HG03280 (cell line): ENCODE measurements at regions not wholly inside any gene's neighbourhood (a gene's known extent, or its start where the extent isn't known, plus 50 kb on each side); places are given as distances from the start of the nearest gene placed in this dataset.

Experiments
- ATAC-seq: cut with Tn5 transposase; IDR thresholded peaks from one replicate; pipeline ENCODE4 v1.9.1; 2021; ENCODE audit warnings: mild to moderate bottlenecking, moderate library complexity; ENCODE audit not compliant: unreplicated experiment

DNA sequence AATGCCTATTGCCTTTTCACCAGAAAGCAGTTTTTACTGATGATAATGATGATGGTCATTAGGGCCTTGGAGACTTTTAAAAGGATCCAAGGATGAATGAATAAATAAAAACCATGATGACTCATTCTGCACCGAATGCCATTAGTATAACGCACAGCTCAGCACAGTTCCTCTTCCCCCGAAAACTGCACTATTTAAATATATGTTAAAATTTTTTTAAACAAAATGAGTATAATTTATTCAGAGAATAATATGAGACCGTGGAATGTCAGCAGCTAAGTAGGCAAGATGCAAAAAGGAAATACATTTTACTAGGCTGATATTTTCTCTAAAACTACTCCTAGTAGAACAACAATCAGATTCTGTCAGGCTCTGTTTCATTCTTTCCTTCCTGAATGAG is 83.4 kb upstream of the NANOGP8 start:
- ATAC-seq: no peak

GRCh38 chr15:35167675-35168074 is 82.6 kb upstream of the NANOGP8 start:
- no peak for ATAC-seq

GRCh38 chr15:35166730-35167359 is 81.8 kb upstream of the NANOGP8 start:
- no peak for ATAC-seq

DNA sequence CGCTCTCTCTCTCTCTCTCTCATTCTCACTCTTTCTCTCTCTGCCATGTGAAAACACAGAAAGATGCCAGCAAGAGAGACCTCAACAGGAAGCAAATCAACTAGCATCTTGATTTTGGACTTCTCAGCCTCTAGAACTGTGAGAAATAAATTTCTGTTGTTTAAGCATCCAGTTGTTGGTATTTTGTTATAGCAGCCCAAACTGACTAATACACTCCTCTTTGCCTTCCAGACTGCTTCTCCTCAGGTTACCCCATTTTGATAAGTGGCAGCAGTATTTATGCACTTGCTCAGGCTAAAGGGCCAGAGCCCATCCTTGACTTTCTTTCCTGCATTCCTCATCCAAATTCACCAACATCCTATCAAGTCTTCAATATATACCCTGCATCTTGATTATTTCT is 76.6 kb upstream of the NANOGP8 start:
- no peak for ATAC-seq

GRCh38 chr15:35159170-35159569 is 74.1 kb upstream of the NANOGP8 start:
- ATAC-seq: no peak

GRCh38 chr15:35151782-35152181 is 66.7 kb upstream of the NANOGP8 start:
- no peak for ATAC-seq

GRCh38 chr15:35151381-35151780 is 66.3 kb upstream of the NANOGP8 start:
- no peak for ATAC-seq

DNA sequence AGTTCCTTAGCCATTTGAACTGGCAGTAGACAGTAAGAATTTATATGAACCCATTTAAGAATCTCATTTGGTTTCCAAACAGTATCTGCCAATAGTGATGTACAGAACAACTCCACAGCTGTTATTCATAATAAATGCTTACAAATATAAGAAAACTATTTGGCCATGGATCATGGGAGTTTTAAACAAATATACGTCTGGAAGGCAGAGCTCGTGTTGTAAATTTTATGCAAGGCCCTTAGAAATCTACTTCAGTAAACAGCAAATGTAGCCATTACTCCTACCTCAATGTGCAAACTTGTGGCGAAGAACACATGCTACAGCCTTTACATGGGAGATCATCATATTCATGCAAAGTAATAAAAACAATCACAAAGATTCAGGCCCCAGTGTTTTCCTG is 65.3 kb upstream of the NANOGP8 start:
- ATAC-seq: no peak

GRCh38 chr15:35145336-35145735 is 60.2 kb upstream of the NANOGP8 start:
- ATAC-seq: no peak

DNA sequence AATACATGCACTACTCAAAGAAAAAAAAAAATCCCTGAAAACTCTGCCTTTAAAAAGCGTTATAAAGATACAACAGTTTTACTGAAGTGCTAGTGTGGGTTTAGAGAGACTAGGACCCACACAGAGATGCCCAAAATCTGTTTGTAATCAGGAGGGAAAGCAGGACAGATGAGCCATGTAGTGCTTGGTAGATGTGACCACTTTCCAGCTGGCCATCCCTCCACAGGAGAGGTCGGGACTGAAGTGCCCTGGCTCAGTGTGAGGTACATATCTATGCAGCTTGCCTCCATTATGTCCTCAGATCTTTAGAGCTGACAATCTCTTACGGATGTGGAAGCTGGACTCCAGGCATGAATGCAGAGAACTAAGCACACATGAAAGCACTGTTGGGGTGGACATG is 57.5 kb upstream of the NANOGP8 start:
- ATAC-seq: no peak

GRCh38 chr15:35141743-35142471 is 56.8 kb upstream of the NANOGP8 start:
- no peak for ATAC-seq

GRCh38 chr15:35139822-35140221 is 54.7 kb upstream of the NANOGP8 start:
- ATAC-seq: no peak

- no peak for ATAC-seq
Measured at GRCh38 chr15:35137190-35137574, 52.1 kb upstream of the NANOGP8 start.

GRCh38 chr15:35136321-35137189 is 51.5 kb upstream of the NANOGP8 start:
- ATAC-seq: peak; percentile 97
